ENCODE measurements at regions not wholly inside any gene's neighbourhood (a gene's known extent, or its start where the extent isn't known, plus 50 kb on each side); places are given as distances from the start of the nearest gene placed in this dataset.

DNA sequence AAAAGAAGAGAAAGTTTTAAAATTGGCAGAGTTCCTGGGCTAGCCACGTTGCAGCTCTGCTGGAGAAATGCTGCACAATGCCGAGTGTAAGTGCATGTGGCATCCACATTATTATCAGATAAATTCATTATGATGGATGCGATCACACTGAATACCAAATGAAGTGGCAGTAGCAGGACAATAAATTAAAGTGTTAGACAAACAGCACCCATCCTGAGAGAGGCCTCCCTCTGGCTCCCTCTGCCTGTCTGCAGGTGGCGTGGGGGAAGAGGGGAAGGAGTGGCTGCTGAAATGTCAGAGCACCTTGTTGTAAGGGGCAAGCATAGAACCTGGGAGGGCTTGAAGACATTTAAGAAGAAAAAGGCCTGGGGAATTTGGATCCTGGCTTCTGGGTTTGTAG, 324.1 kb downstream of the HAPSTR1 start:
- H3K27me3 ChIP-seq, result no peaks in the 10 kb centered on the region
- DNase-seq, result no peak
- intact Hi-C loops (cut with DNase I), result no loop called here
- H3K4me1 ChIP-seq, result no peaks in the 10 kb centered on the region
- no peak overlapping the region for H3K27ac ChIP-seq
- no peak overlapping the region for H3K4me3 ChIP-seq (replicated peaks in 1 of 3)
- no peak for TF ChIP-seq POLR2A (IDR thresholded peaks at IDR 0.05)
- TF ChIP-seq, protein P1, sequence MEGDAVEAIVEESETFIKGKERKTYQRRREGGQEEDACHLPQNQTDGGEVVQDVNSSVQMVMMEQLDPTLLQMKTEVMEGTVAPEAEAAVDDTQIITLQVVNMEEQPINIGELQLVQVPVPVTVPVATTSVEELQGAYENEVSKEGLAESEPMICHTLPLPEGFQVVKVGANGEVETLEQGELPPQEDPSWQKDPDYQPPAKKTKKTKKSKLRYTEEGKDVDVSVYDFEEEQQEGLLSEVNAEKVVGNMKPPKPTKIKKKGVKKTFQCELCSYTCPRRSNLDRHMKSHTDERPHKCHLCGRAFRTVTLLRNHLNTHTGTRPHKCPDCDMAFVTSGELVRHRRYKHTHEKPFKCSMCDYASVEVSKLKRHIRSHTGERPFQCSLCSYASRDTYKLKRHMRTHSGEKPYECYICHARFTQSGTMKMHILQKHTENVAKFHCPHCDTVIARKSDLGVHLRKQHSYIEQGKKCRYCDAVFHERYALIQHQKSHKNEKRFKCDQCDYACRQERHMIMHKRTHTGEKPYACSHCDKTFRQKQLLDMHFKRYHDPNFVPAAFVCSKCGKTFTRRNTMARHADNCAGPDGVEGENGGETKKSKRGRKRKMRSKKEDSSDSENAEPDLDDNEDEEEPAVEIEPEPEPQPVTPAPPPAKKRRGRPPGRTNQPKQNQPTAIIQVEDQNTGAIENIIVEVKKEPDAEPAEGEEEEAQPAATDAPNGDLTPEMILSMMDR (IDR thresholded peaks at IDR 0.05), result no peak
- no peaks in the 10 kb centered on the region for H3K9me3 ChIP-seq
- H3K36me3 ChIP-seq, result no peaks in the 10 kb centered on the region
- 71 to 77% methylated on average over 4 of the region's 4 CpGs for whole genome bisulfite sequencing, 2 donors

DNA sequence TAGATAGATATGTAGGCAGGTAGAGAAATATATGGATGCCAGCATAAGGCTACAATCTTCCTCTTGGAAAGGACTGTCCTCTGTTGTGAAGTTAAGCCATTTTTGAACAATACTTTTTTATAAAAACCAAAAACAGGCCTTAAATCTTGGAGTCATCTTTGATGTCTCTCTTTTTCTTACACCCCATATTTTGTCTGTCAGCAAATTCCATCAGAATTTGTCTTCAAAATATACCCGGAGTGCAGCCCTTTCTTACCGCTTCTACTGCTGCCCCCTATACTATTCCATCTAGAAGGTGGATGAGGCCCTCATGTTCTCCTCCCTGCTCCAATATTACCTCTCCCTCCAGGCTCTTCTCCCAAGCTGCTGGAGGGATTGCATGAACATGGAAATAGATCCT, 326.5 kb downstream of the HAPSTR1 start:
- H3K4me1 ChIP-seq, result no peaks in the 10 kb centered on the region
- H3K9me3 ChIP-seq, result no peaks in the 10 kb centered on the region
- no peaks in the 10 kb centered on the region for H3K36me3 ChIP-seq
- no peaks in the 10 kb centered on the region for H3K27me3 ChIP-seq
- WGBS, 2 donors, result 92 to 94% methylated on average over 2 of the region's 2 CpGs
- H3K4me3 ChIP-seq (replicated peaks in 1 of 3), result no peak overlapping the region
- TF ChIP-seq POLR2A (IDR thresholded peaks at IDR 0.05), result no peak
- TF ChIP-seq, protein P1 (IDR thresholded peaks at IDR 0.05), result no peak
- intact Hi-C loops (cut with DNase I), result no loop called here
- H3K27ac ChIP-seq, result no peak overlapping the region
- no peak for DNase-seq

DNA sequence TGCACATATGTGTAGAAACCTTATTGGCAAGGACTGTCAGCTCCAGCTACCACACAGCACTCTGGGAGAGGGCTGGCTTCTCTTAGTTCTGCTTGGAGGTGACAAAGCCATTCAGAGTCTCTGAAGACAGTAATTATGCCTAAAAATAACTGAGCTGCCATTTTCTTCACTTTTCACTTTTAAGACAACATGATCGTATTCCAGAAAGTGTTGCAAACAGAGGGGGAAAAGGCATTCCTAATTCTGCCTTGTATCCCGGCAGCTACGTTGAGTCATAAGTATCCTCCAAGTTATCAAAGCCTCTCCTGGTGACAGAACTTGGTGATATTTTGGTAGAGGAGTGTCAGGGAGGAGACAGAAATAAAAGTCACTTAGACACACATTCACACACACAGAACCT, 327.7 kb downstream of the HAPSTR1 start:
- Histone ChIP-seq H3K9me3 (no peaks in the 10 kb centered on the region), H3K4me3 (replicated peaks in 1 of 3) (no peak overlapping the region), H3K27me3 (no peaks in the 10 kb centered on the region), H3K36me3 (no peaks in the 10 kb centered on the region), H3K27ac (no peak overlapping the region), H3K4me1 (no peaks in the 10 kb centered on the region)
- no peak for DNase-seq
- whole genome bisulfite sequencing, 2 donors, result 86 to 88% methylated on average over 3 of the region's 3 CpGs
- intact Hi-C loops (cut with DNase I), result no loop called here
- TF ChIP-seq, protein P1 (IDR thresholded peaks at IDR 0.05), result no peak
- no peak for TF ChIP-seq POLR2A (IDR thresholded peaks at IDR 0.05)

DNA sequence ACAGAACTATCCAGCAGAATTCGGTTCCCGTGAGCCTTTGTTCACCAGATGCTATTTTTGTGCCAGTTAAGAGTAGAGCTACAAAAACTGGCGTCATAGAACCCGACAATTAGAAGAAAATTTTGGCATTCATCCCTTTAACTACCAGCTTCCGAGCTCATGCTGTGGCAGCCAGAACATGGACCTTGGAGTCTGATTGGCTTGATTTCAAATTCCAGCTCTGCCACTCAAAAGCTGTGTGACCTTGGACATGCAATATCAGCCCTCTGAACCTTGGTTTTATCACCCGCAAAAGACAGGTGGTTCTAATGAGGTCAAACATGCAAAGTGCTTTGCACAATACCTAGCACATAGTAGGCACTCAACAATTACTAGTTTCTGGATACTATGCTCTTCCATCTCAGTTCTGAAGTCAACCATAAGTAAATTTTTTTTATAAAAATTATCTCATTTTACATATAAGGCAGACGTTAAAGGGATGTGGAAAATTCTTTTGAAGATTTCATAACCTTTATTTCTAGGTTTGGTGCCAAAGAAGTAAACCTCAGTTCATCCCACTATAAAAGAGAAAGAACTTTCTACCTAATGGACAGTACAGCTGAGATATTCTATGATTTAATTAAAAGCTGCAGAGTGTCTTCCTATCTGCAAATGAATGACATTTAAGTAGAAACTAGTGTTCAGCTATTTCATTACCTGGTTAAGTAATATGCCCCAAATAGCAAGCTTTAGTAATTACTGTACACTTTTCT, 331.5 kb downstream of the HAPSTR1 start:
- intact Hi-C loops (cut with DNase I), result no loop called here
- Histone ChIP-seq H3K27me3 (no peaks in the 10 kb centered on the region), H3K4me1 (no peaks in the 10 kb centered on the region), H3K9me3 (no peaks in the 10 kb centered on the region), H3K36me3 (no peaks in the 10 kb centered on the region), H3K4me3 (replicated peaks in 1 of 3) (no peak overlapping the region), H3K27ac (no peak overlapping the region)
- DNase-seq, result no peak
- no peak for TF ChIP-seq POLR2A (IDR thresholded peaks at IDR 0.05)
- TF ChIP-seq, protein P1 (IDR thresholded peaks at IDR 0.05), result no peak
- 56 to 84% methylated on average over 7 of the region's 7 CpGs for WGBS, 2 donors

DNA sequence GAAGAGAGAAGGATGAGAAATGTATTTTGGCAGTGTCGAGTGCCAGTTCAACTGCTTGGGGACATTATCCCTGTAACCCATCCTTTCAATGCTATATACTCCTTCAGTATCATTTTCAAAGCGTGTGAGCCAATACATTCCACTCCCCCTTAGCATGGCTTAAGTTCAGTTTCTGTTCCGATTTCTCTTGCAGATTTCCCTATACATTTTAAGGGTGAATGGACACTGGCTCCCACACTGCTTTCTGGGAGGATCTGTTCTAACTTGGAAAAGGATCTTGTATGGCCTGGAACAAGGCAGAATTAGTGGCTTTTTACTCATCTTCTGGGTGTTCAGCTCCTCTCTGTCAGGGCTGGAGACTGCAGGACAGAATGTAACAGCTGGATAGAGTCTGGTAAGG, 333.8 kb downstream of the HAPSTR1 start:
- H3K4me1 ChIP-seq, result no peaks in the 10 kb centered on the region
- no peak overlapping the region for H3K27ac ChIP-seq
- no peak for DNase-seq
- H3K9me3 ChIP-seq, result no peaks in the 10 kb centered on the region
- TF ChIP-seq, protein P1 (IDR thresholded peaks at IDR 0.05), result no peak
- TF ChIP-seq POLR2A (IDR thresholded peaks at IDR 0.05), result no peak
- H3K27me3 ChIP-seq, result no peaks in the 10 kb centered on the region
- intact Hi-C loops (cut with DNase I), result no loop called here
- H3K36me3 ChIP-seq, result no peaks in the 10 kb centered on the region
- WGBS, 2 donors, result 73 to 74% methylated on average over 3 of the region's 3 CpGs
- no peak overlapping the region for H3K4me3 ChIP-seq (replicated peaks in 1 of 3)

Data from thyroid gland (tissue), 4 donors.